LNCaP clone FGC (cell line): ENCODE measurements at regions not wholly inside any gene's neighbourhood (a gene's known extent, or its start where the extent isn't known, plus 50 kb on each side); places are given as distances from the start of the nearest gene placed in this dataset.

Experiments
- DNase-seq: peaks from one replicate; pipeline ENCODE4 v3.0.0-alpha.2; 2011; ENCODE audit warnings: low read depth
- H3K4me3 ChIP-seq: 2 replicates; pipeline ENCODE4 v1.5.1; 2011; ENCODE audit warnings: mild to moderate bottlenecking, low read depth, low read length, control low read depth
- TF ChIP-seq, protein P1 (sequence below): IDR thresholded peaks from 2 replicates; pipeline ENCODE4 v1.5.1; 2012; ENCODE audit warnings: mild to moderate bottlenecking; ENCODE audit not compliant: control insufficient read depth, insufficient read depth; ENCODE audit errors: extremely low read depth

DNA sequence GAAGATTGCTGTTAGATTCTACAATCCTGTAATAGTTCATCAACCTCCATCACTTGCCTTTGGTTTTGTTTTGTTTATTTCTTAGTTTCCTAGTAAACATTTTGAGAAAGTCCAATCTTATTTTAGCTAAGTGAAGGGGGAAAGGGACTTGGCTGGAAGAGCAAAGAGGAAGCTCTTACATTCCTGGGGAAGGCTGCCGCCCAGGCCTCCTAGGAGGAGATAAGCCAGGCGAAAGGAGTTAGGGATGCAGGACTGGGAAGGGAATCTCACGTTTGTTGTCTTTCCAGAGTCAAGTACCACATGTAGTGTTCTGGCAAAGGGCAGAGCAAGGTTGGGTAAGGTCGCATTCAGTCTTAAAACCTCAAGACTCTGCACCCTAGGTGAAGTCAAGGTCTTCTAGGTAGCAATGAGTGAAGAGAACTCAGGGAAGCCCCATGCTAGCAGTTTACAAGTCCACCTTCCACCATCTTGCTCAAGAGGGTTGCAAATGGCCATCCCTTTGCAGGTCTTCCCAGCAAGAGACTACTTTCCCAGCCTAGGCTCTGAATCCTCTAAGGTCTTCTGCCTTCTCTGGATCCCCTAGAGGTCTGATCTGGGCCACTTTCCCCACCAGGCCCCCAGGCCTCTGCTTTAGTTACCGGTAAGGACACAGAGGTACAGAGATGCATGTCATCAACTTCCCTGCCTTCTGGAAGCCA, 320.7 kb downstream of the CYP26B1 start:
- no peak overlapping the region for H3K4me3 ChIP-seq
- DNase-seq, result no peak
- TF ChIP-seq, protein P1, sequence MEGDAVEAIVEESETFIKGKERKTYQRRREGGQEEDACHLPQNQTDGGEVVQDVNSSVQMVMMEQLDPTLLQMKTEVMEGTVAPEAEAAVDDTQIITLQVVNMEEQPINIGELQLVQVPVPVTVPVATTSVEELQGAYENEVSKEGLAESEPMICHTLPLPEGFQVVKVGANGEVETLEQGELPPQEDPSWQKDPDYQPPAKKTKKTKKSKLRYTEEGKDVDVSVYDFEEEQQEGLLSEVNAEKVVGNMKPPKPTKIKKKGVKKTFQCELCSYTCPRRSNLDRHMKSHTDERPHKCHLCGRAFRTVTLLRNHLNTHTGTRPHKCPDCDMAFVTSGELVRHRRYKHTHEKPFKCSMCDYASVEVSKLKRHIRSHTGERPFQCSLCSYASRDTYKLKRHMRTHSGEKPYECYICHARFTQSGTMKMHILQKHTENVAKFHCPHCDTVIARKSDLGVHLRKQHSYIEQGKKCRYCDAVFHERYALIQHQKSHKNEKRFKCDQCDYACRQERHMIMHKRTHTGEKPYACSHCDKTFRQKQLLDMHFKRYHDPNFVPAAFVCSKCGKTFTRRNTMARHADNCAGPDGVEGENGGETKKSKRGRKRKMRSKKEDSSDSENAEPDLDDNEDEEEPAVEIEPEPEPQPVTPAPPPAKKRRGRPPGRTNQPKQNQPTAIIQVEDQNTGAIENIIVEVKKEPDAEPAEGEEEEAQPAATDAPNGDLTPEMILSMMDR, result no peak

DNA sequence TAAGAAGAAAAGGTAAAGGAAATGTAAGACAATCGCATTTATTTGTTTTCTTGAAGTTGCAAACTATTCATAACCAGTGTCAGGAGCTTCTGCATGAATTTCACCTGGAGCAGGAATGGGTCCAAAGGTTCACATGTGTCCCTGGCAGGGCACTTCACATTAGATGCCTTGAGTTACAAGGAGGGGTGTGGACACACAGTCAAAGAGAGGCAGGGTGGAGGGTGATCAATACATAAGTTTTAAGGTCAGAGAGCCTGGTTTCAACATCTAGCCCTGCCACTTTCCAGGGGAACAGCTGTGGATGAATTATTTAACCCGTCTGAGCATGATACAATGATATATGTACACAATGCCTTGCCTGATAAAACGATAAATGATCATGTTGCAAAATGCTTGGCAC, 321.4 kb downstream of the CYP26B1 start:
- no peak overlapping the region for H3K4me3 ChIP-seq
- TF ChIP-seq, protein P1, result no peak
- DNase-seq, result no peak

DNA sequence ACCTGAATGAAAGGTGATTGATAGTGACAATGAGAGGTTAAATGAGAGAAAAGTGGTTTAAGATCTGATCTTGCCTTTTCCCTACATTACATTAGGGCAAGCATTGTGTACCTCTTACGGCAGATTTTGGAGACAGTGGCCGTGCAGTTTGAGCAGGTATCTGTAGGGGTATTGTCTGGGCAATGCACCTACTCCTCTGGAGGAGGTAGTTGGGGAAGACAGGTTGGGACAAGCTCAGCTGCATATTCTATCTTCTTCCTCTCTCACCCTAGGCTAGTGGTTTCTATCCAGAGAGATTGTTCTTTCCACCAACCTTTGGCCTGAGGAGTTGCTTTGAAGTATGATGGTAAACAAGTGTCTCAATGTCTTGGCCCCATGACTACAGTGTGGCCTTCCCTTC, 323.2 kb downstream of the CYP26B1 start:
- no peak for DNase-seq
- TF ChIP-seq, protein P1, result no peak
- no peak overlapping the region for H3K4me3 ChIP-seq

DNA sequence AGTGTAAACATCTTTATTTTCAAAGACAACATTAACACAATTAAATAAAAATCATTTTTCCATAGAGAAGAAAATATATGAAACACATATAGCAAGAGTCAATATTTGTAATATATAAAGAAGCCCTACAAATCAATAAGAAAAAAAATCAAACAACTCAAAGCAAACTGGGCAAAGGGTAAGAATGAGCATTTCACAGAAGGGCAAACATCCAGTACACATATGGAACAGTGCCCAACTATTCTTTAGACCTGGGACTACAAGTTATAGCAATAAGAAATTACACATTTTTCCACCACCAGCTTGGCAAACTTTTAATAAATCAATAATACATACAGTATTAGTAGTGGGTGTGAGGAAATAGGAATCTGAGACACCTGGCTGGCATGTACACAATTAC, 324.1 kb downstream of the CYP26B1 start:
- H3K4me3 ChIP-seq, result no peak overlapping the region
- DNase-seq, result no peak
- TF ChIP-seq, protein P1, result no peak

DNA sequence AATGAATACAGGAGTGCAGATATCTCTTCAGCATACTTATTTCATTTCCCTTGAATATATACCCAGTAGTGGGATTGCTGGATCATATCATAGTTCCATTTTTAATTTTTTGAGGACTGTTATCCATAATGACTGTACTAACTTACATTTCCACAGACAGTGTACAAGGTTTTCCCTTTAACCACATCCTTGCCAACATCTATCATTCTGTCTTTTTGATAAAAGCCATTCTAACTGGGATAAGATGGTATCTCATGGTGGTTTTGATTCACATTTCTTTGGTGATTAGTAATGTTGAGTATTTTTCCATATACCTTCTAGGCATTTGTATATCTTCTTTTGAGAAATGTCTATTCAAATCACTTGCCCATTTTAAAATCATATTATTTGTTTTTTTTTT, 325.2 kb downstream of the CYP26B1 start:
- no peak for DNase-seq
- TF ChIP-seq, protein P1, result no peak
- no peak overlapping the region for H3K4me3 ChIP-seq

DNA sequence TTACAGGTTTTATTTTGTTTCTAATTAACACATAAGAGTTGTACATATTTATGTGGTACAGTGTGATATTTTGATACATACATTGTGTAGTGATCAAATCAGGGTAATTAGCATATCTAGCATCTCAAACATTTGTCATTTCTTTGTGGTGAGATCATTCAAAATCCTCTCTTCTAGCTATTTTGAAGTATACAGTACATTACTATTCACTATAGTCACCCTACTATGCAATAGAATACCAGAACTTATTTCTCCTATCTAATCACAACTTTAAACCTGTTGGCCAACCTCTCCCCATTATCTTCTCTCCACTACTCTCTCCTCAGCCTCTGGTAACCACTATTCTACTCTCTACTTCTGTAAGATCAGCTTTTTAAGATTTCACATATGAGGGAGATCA, 325.8 kb downstream of the CYP26B1 start:
- H3K4me3 ChIP-seq, result no peak overlapping the region
- TF ChIP-seq, protein P1, result no peak
- no peak for DNase-seq

DNA sequence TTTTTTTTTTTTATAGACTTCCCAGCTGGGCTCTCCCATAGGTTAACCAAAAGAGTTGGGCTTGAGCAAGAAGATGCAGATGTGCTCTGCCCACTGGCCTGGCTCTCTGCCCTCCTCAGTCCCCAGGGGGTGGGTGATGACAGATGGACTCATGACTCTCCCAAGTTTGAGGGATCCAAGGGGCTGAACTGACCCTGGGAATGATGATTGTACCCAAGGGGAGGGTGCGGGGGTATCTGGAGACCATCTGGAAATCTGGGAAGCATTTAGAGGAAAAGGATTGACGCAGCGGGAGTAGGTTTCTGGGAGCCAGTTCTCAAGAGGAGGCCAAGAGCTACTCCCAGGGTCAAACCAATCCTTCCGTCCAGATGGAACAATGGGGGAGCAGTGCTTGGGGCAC, 330.8 kb downstream of the CYP26B1 start:
- DNase-seq, result no peak
- TF ChIP-seq, protein P1, result no peak
- no peak overlapping the region for H3K4me3 ChIP-seq
